ENCODE measurements at regions not wholly inside any gene's neighbourhood (a gene's known extent, or its start where the extent isn't known, plus 50 kb on each side); places are given as distances from the start of the nearest gene placed in this dataset.

DNA sequence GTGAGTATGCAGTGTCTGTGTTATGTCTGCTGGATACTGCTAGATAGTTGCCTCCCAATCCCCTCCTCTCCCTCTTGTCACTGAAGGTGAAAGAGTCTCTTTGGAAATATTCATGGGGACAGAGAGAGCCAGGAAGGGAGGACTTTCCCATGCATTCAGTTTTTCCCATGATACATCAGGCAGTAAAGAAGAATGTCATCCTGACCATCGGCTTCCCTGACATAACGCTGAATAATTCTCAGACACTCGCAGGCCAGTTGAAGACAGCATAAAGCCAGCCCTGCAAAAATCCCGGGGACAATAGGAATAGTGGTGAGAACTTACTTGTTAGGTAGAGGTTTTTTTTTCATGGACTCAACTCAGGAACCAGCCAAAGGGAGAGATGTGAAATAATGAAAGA is 58.1 kb downstream of the KLF4 start:
- H3K4me3 Mint-ChIP-seq (ENCODE audit: unreplicated experiment): no peak overlapping the region
- ChIA-PET POLR2A (no interaction called here), CTCF (no interaction called here)
- no TSS peak for BruUV-seq (replicated peaks)
- no peaks in the 10 kb centered on the region for H3K36me3 Mint-ChIP-seq (ENCODE audit: insufficient read depth, unreplicated experiment)
- no peaks in the 10 kb centered on the region for H3K27me3 Mint-ChIP-seq (ENCODE audit: insufficient read depth, unreplicated experiment)
- intact Hi-C loops (cut with micrococcal nuclease): no loop called here
- no peak overlapping the region for H3K27ac Mint-ChIP-seq (ENCODE audit: low read depth, unreplicated experiment)
- H3K4me1 Mint-ChIP-seq (ENCODE audit: insufficient read depth, unreplicated experiment): no peaks in the 10 kb centered on the region
- DNase-seq (ENCODE audit: unreplicated experiment): no peak
- TF ChIP-seq, protein P1, sequence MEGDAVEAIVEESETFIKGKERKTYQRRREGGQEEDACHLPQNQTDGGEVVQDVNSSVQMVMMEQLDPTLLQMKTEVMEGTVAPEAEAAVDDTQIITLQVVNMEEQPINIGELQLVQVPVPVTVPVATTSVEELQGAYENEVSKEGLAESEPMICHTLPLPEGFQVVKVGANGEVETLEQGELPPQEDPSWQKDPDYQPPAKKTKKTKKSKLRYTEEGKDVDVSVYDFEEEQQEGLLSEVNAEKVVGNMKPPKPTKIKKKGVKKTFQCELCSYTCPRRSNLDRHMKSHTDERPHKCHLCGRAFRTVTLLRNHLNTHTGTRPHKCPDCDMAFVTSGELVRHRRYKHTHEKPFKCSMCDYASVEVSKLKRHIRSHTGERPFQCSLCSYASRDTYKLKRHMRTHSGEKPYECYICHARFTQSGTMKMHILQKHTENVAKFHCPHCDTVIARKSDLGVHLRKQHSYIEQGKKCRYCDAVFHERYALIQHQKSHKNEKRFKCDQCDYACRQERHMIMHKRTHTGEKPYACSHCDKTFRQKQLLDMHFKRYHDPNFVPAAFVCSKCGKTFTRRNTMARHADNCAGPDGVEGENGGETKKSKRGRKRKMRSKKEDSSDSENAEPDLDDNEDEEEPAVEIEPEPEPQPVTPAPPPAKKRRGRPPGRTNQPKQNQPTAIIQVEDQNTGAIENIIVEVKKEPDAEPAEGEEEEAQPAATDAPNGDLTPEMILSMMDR (IDR thresholded peaks at IDR 0.05; ENCODE audit: unreplicated experiment): no peak
- H3K9me3 Mint-ChIP-seq (ENCODE audit: unreplicated experiment): no peaks in the 10 kb centered on the region

DNA sequence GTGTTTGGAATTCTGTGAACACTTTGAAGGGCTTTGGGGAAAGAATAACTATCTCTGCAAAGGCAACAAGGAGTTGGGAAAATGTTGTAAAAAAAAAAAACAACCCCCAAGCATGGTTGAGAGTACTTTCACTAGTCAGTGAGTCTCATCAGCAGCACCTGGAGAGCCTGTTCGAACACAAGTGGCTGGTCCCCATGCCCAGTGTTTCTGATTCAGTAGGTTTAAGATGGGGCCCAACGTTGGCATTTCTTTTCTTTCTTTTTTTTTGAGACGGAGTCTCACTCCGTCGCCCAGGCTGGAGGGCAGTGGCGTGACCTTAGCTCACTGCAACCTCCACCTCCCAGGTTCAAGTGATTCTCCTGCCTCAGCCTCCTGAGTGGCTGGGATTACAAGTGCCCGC is 59.5 kb downstream of the KLF4 start:
- CTCF ChIA-PET: no interaction called here
- intact Hi-C loops (cut with micrococcal nuclease): no loop called here
- no peaks in the 10 kb centered on the region for H3K36me3 Mint-ChIP-seq (ENCODE audit: insufficient read depth, unreplicated experiment)

DNA sequence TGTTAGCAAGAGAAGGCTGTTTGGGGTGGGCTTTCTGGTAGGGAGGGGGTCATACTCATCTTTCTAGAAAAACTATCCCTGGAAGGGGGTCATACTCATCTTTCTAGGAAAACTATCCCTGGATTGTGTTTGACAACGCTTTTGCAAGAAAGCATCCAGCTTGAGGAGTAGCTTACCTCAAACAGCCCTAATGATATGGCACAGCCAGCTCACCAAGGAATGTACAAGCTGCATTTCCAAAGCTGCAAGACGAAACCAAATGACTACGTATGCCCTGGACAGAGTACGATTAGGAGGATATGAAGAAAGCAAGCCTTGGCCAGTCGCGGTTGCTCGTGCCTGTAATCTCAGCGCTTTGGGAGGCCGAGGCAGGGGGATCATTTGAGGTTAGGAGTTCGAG is 63.4 kb downstream of the KLF4 start:
- Mint-ChIP-seq H3K27ac (ENCODE audit: low read depth, unreplicated experiment) (no peak overlapping the region), H3K36me3 (ENCODE audit: insufficient read depth, unreplicated experiment) (no peaks in the 10 kb centered on the region), H3K4me1 (ENCODE audit: insufficient read depth, unreplicated experiment) (peaks cover 11% of the 10 kb centered on the region), H3K9me3 (ENCODE audit: unreplicated experiment) (no peaks in the 10 kb centered on the region), H3K4me3 (ENCODE audit: unreplicated experiment) (no peak overlapping the region), H3K27me3 (ENCODE audit: insufficient read depth, unreplicated experiment) (no peaks in the 10 kb centered on the region)
- POLR2A ChIA-PET: no interaction called here
- no peak for DNase-seq (ENCODE audit: unreplicated experiment)
- BruUV-seq (replicated peaks): no TSS peak
- TF ChIP-seq, protein P1 (IDR thresholded peaks at IDR 0.05; ENCODE audit: unreplicated experiment): no peak
- intact Hi-C loops (cut with micrococcal nuclease): no loop called here
- CTCF ChIA-PET: interaction anchor here (0.6 to 1.4 kb wide), 3 partner anchors 35 to 308 kb away, joined by 3 read pairs; no protein-coding TSS in a partner anchor

More for the DNA sequence above, 59.5 kb downstream of the KLF4 start:
- DNase-seq (ENCODE audit: unreplicated experiment): no peak
- Mint-ChIP-seq H3K4me1 (ENCODE audit: insufficient read depth, unreplicated experiment) (peaks cover 4% of the 10 kb centered on the region), H3K9me3 (ENCODE audit: unreplicated experiment) (no peaks in the 10 kb centered on the region), H3K27ac (ENCODE audit: low read depth, unreplicated experiment) (no peak overlapping the region), H3K4me3 (ENCODE audit: unreplicated experiment) (no peak overlapping the region), H3K27me3 (ENCODE audit: insufficient read depth, unreplicated experiment) (no peaks in the 10 kb centered on the region)
- no TSS peak for BruUV-seq (replicated peaks)
- TF ChIP-seq, protein P1 (IDR thresholded peaks at IDR 0.05; ENCODE audit: unreplicated experiment): no peak
- POLR2A ChIA-PET: no interaction called here

DNA sequence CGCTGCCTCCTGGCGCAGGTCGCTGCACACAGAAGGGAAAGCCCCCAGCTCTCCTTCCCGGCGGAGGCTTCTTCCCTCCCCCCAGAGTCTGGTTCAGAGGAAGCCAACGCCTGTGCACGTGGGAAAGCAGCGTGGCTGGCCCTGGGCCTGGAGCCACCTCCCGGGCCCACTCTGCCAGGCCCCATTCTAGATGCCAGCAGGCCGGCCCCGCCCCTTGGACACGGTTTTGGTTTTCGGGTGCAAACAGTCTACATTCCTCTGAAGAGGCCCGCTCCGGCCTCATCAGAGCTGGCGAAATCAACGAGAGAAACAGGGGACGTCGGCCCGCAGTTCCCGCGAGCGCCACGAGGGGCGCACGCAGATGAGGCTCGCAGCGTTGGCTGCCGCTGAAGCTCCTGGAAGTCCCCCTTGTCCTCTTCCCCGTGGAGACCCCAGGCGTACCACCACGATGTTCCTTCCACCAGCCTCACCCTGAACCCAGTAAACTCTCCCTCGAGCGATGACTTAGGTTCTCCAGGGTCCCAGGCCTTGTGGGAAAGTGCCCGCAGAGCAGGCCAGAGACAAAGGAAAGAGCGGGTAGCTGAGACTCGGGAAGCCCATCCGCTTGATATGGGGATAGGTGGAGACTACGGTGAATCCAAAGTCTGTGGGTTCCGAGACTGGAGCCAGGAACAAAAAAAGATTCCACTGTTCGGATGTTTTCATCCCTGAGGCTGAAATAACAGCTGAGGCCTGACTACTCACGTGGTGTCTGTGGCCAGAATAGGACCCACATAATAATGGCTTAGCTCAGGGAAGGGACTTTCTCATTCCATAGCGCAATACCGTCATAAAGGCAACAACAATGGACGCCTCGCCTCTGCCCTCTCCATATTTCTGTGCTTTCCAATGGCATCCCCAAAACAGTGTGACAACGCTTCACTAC is 64.2 kb downstream of the KLF4 start:
- H3K36me3 Mint-ChIP-seq (ENCODE audit: insufficient read depth, unreplicated experiment): no peaks in the 10 kb centered on the region
- TF ChIP-seq, protein P1 (IDR thresholded peaks at IDR 0.05; ENCODE audit: unreplicated experiment): peak; percentile 61
- H3K9me3 Mint-ChIP-seq (ENCODE audit: unreplicated experiment): no peaks in the 10 kb centered on the region
- ChIA-PET POLR2A (interaction anchor here (0.5 kb wide), 1 partner anchor 434 kb away, joined by 3 read pairs; no protein-coding TSS in a partner anchor), CTCF (interaction anchor here (0.6 to 1.5 kb wide), 9 partner anchors 11 to 1336 kb away, joined by 3 to 4 read pairs (median 3); no protein-coding TSS in a partner anchor)
- peaks cover 11% of the 10 kb centered on the region for H3K4me1 Mint-ChIP-seq (ENCODE audit: insufficient read depth, unreplicated experiment)
- intact Hi-C loops (cut with micrococcal nuclease): no loop called here
- peak overlapping the region; percentile 28 for H3K4me3 Mint-ChIP-seq (ENCODE audit: unreplicated experiment)
- DNase-seq (ENCODE audit: unreplicated experiment): peak; percentile 66
- H3K27ac Mint-ChIP-seq (ENCODE audit: low read depth, unreplicated experiment): no peak overlapping the region
- H3K27me3 Mint-ChIP-seq (ENCODE audit: insufficient read depth, unreplicated experiment): no peaks in the 10 kb centered on the region
- BruUV-seq (replicated peaks): no TSS peak

Measured in MCF 10A (cell line).